ENCODE measurements at regions not wholly inside any gene's neighbourhood (a gene's known extent, or its start where the extent isn't known, plus 50 kb on each side); places are given as distances from the start of the nearest gene placed in this dataset.

DNA sequence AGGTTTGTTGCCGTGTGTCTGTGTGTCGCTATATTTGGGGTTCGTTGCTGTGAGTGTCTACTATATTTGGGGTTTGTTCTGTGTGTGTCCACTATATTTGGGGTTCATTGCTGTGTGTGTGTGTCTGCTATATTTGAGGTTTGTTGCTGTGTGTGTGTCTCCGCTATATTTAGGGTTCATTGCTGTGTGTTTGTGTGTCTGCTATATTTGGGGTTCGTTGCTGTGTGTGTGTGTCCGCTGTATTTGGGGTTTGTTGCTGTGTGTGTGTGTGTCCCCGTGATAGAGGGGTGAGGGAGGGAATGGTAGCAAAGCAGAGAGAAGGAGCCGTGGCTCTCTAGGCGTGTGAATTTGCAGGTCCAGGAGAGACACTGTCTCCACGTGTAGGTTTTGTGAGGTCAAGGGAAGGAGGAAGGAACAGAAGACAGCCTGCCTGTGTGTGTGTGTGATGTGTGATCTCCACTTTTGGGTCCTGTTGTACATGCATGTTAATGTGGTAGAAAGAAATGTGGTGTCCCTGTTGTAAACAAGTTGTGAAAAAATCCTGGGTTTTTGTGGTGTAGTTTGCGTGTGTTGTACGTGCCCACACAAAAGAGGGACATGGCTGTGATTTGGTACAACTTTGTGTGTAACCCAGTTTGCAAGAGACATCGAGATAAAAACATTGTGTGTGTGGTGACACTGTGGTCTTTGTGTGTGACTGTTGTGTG is 56.3 kb upstream of the ECE1 start:
- DNase-seq, result no peak

DNA sequence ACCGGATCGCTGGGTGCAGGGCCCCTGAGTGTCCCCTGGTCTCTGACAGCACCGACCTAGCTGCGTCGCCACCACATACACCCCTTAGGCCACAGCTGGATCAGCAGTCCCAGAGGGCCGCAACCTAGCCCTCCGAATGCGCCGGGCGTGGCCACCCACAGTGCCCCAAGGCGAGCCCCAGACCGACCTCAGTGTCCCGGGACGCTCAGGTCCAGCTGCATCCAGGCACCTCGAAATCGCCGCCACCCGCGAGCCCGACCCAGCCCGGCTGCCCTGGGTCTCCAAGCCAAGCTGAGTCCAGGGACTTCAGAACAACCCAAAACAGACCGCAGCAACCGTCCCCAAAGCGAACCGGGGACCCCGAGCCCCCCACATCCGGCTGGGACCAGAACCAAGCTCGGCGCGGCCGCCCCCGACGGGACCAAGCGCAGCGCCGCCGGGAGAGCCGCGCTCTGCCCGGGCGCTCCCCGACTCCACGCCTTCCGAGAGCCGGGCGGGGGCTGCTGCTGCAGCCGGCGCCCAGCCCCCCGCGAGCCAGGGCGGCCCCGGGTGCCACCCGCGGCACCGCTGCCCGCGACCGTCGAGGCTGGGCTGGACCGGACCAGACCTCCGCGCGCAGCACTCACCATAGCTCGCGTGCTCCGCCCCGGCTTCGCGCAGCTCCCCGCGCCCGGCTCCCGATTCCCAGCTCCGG is 54.6 kb upstream of the ECE1 start:
- DNase-seq, result no peak

DNA sequence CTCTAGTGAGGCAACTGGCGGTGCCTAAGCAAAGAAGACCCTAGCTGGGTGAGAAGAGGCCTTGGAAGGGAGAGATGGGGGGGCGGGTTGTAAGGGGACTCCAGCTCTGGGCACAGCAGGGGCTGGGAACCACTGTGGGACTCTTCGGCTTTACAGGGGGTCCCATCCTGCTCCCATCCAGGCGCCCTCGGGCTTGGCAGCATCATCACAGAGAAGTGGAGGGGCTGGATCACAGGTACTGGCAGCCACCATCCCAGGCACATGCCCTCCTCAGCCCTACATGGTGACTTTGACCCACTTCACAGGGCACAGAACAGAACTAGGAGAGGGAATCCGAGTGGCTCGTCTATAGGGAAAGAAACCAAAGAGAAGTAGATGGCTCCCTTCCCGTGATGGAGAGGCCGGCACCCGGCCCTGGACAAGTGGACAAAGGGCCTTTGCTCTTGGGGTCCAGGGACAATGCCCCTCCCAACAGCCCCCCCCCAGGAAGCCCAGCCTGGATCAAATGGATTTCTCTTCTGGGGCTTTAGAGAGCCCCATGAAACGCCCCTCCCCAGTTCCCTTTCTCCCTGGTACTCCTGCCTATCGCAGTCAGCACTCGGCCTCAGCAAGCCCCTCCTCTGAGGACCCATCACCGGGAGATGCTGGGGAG is 54.0 kb upstream of the ECE1 start:
- DNase-seq, result no peak

DNA sequence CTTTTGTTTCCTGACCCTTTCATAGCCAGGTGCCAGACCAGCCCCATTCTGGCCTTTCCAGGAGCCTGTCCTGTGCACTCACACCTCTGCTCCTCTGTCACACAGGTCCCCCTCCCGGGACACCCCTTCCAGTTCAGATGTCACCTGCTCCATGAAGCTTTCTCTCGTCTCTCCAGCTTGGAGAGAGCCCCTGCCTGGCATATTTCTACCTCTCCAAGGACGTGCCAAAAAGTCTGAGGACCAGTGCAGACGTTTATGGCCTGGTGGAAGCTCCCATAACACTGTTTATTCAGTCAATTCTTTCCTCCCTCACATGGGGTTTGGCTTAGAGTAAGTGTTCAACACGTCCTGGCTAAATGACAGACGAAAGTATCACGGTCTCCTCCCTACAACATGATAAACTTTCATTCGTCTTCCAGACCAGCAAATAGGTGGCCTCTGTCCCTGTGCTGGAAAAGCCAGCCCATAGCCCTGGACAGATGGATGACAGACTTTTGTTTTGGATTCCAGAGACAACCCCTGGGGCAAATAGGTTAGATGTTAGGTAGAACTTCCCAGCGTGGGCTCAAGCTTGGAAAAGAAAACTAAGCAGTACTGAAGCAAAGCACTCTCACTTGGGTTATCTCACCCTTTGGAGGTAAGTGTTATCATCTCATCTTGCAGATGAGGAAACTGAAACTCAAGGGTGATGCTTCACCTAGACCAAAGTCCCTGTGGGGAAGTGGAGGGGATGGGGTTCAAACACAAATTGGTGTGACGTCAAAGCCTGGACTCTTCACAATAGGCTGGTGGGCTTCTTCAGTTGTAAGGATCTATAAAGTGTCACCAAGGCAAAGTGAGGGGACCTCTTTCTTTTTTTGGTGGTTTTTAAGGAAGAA is 52.9 kb upstream of the ECE1 start:
- DNase-seq, result no peak

DNA sequence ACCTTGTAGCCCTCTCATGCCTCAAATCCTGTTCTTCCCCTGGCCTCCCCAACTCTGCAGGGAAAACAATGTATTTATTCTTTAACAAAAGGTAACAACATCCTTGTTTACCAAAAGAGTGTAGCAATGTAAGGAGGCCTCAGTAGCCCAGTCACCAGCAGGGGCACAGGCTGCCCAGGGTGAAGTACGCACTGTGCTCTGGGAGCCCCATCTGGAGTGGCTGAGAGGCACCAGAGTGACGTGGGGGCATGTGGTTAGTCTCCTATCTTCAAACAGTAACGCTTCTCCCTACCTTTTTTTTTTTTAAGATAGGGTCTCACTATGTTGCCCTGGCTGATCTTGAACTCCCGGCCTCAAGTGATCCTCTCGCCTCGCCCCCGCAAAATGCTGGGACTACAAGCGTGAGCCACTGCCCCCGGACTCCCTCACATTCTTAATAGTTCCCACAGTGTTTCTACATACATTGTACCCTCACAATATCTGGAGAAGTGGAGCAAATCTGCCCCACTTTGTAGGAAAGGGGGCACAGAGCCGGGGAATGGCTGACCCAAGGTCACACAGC is 51.3 kb upstream of the ECE1 start:
- no peak for DNase-seq

DNA sequence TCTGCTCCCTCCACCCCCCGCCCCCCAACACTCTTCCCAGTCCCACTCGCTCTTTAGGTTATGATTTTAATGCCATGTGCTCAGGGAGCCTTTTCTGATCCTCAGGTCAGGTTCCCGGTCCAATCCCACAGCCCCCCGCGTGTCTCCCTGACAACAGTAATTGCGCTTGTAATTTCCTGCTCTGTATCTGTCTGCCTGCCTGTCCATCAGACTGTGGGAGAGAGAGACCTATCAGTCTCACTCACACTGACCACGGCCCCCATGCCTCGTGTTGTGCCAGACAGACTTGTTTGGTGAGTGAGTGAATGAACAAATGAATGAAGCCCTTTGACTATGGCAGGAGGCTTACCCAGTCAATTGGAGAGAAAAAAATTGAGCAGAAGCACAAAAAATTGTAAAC is 50.8 kb upstream of the ECE1 start:
- DNase-seq, result no peak

DNA sequence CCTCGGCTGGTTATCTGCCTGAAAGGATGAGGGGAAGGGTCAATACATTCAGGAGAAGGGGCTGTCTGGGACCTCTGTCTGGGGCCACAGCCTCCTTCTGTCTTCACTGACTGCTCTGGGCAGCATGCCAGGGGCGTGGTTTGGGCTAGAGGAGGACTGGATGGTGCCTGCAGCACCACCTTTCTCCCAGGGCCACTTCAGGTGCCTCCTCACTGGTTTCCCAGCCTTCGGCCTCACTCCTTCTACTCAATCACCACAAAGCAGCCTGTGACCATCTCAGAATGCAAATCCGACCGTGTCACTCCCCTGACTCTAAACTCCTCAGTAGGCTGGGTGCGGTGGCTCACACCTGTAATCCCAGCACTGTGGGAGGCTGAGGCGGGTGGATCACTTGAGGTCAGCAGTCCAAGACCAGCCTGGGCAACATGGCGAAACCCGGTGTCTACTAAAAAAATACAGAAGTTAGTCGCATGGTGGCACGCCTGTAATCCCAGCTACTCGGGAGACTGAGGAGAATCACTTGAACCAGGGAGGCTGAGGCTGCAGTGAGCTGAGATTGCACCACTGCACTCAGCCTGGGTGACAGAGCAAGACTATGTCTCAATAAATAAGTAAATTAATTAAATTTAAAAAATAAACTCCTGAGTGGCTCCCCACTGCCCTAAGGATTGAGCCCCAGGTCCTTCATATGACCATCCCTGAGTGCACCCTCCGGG is 50.1 kb upstream of the ECE1 start:
- no peak for DNase-seq

Data from NCI-H1092 (cell line).